Brain microvascular endothelial cell (primary cell): ENCODE measurements at regions not wholly inside any gene's neighbourhood (a gene's known extent, or its start where the extent isn't known, plus 50 kb on each side); places are given as distances from the start of the nearest gene placed in this dataset.
"Not testable (repeated sequence)": the region's sequence is repeated elsewhere in the genome, so short reads cannot be mapped to it uniquely, and the experiment has no call there.

Experiments used
- DNase-seq: peaks from one replicate; pipeline ENCODE4 v3.0.0-alpha.2; 2020
- H3K27ac ChIP-seq: fragments of 250-450 bp; sonication (Bioruptor Pico); 2 replicates; pipeline ENCODE4 v1.5.1; 2020; ENCODE audit warnings: mild to moderate bottlenecking, moderate library complexity
- H3K27me3 ChIP-seq: fragments of 250-450 bp; sonication (Bioruptor Pico); replicated peaks from 2 replicates; pipeline ENCODE4 v1.5.1; 2020; ENCODE audit warnings: mild to moderate bottlenecking
- H3K36me3 ChIP-seq: fragments of 250-450 bp; sonication (Bioruptor Pico); replicated peaks from 2 replicates; pipeline ENCODE4 v1.5.1; 2020; ENCODE audit warnings: mild to moderate bottlenecking
- H3K4me3 ChIP-seq: 2 replicates; pipeline ENCODE4 v1.5.1; 2011; ENCODE audit warnings: low read depth, mild to moderate bottlenecking, control low read depth, low read length, moderate library complexity
- CTCF ChIP-seq: IDR thresholded peaks from 2 replicates; pipeline ENCODE4 v1.5.1; 2011; ENCODE audit warnings: low read depth, mild to moderate bottlenecking, moderate library complexity, low read length, control low read depth, inconsistent platforms; ENCODE audit errors: missing control alignments
- in situ Hi-C: cut with HindIII; loops from 2 replicates; pipeline ENCODE4 v1.10.0; 2017; ENCODE audit warnings: low sequenced_read_pairs, low pct_ligation_motif_present

- H3K36me3 ChIP-seq: no peaks in the 10 kb centered on the region
- H3K27me3 ChIP-seq: no peaks in the 10 kb centered on the region
- no peak overlapping the region for H3K4me3 ChIP-seq
- in situ Hi-C loops: no loop called here
- no peak overlapping the region for H3K27ac ChIP-seq
- TF ChIP-seq CTCF: no peak
- no peak for DNase-seq
Measured at GRCh38 chr22:47618180-47619010, 855.9 kb downstream of the TBC1D22A start.

GRCh38 chr22:47617186-47617585 is 854.7 kb downstream of the TBC1D22A start:
- in situ Hi-C loops: no loop called here
- no peak for TF ChIP-seq CTCF
- Histone ChIP-seq H3K36me3 (no peaks in the 10 kb centered on the region), H3K27ac (no peak overlapping the region), H3K4me3 (no peak overlapping the region), H3K27me3 (no peaks in the 10 kb centered on the region)
- no peak for DNase-seq

GRCh38 chr22:47616396-47617020 is 854.1 kb downstream of the TBC1D22A start:
- H3K36me3 ChIP-seq: no peaks in the 10 kb centered on the region
- H3K4me3 ChIP-seq: no peak overlapping the region
- no peak for DNase-seq
- in situ Hi-C loops: no loop called here
- TF ChIP-seq CTCF: no peak
- H3K27me3 ChIP-seq: no peaks in the 10 kb centered on the region
- H3K27ac ChIP-seq: no peak overlapping the region

- in situ Hi-C loops: no loop called here
- TF ChIP-seq CTCF: no peak
- Histone ChIP-seq H3K36me3 (no peaks in the 10 kb centered on the region), H3K27me3 (no peaks in the 10 kb centered on the region), H3K27ac (no peak overlapping the region), H3K4me3 (no peak overlapping the region)
- DNase-seq: no peak
Measured at GRCh38 chr22:47615051-47615450, 852.6 kb downstream of the TBC1D22A start.

GRCh38 chr22:47613606-47614350 is 851.3 kb downstream of the TBC1D22A start:
- no peak overlapping the region for H3K4me3 ChIP-seq
- no peaks in the 10 kb centered on the region for H3K27me3 ChIP-seq
- no peaks in the 10 kb centered on the region for H3K36me3 ChIP-seq
- DNase-seq: no peak
- in situ Hi-C loops: no loop called here
- no peak for TF ChIP-seq CTCF
- H3K27ac ChIP-seq: no peak overlapping the region

- H3K36me3 ChIP-seq, H3K27ac ChIP-seq, H3K27me3 ChIP-seq, H3K4me3 ChIP-seq, in situ Hi-C loops, DNase-seq: not testable (repeated sequence)
Measured at GRCh38 chr22:47613181-47613580, 850.7 kb downstream of the TBC1D22A start.
